HAP-1 (cell line): ENCODE measurements at regions not wholly inside any gene's neighbourhood (a gene's known extent, or its start where the extent isn't known, plus 50 kb on each side); places are given as distances from the start of the nearest gene placed in this dataset.
"Not testable (repeated sequence)": the region's sequence is repeated elsewhere in the genome, so short reads cannot be mapped to it uniquely, and the experiment has no call there.

Experiments
- DNase-seq, 2 experiments: peaks; one replicate each; pipeline ENCODE4 v3.0.0-alpha.2; 2016 to 2020; ENCODE audit warnings: low spot score in 2 of 2
- H3K27me3 ChIP-seq: fragments of 250-450 bp; sonication (Bioruptor Pico); 2 replicates; pipeline ENCODE4 v1.5.1; 2020; ENCODE audit warnings: low read depth, mild to moderate bottlenecking, moderate library complexity
- H3K36me3 ChIP-seq: fragments of 250-450 bp; sonication (Bioruptor Pico); replicated peaks from 2 replicates; pipeline ENCODE4 v1.5.1; 2020; ENCODE audit warnings: mild to moderate bottlenecking
- H3K4me1 ChIP-seq: fragments of 250-450 bp; sonication (Bioruptor Pico); 2 replicates; pipeline ENCODE4 v1.5.1; 2020; ENCODE audit warnings: mild to moderate bottlenecking
- H3K4me3 ChIP-seq: fragments of 250-450 bp; sonication (Bioruptor Pico); 2 replicates; pipeline ENCODE4 v1.5.1; 2020; ENCODE audit warnings: mild to moderate bottlenecking, moderate library complexity
- H3K9me3 ChIP-seq: fragments of 250-450 bp; sonication (Bioruptor Pico); 2 replicates; pipeline ENCODE4 v1.5.1; 2020; ENCODE audit warnings: mild to moderate bottlenecking, moderate library complexity
- in situ Hi-C: fragments of 300-500 bp; cut with MboI; formaldehyde crosslinking; loops from 3 replicates; pipeline ENCODE4 v1.14.3; 2020; ENCODE audit warnings: low sequenced_read_pairs, inconsistent platforms, mixed read lengths

- in situ Hi-C loops = no loop called here
- Histone ChIP-seq H3K36me3 (no peaks in the 10 kb centered on the region), H3K4me1 (no peaks in the 10 kb centered on the region), H3K9me3 (no peaks in the 10 kb centered on the region), H3K27me3 (no peaks in the 10 kb centered on the region), H3K4me3 (no peak overlapping the region)
- peak; percentile 60 to 66 for DNase-seq
These were observed 687.8 kb downstream of the IPMK start for GRCh38 chr10:57579926-57580325.

- no peaks in the 10 kb centered on the region; the same call in 1 of the 2 replicates for H3K9me3 ChIP-seq
- in situ Hi-C loops = no loop called here
- DNase-seq = no peak
- H3K4me1 ChIP-seq = no peaks in the 10 kb centered on the region
- no peaks in the 10 kb centered on the region for H3K36me3 ChIP-seq
- no peaks in the 10 kb centered on the region for H3K27me3 ChIP-seq
- no peak overlapping the region for H3K4me3 ChIP-seq
These were observed 705.5 kb downstream of the IPMK start for GRCh38 chr10:57562211-57562610.

GRCh38 chr10:57551774-57552173 lies 715.9 kb downstream of the IPMK start:
- H3K27me3 ChIP-seq, in situ Hi-C loops, H3K4me3 ChIP-seq, H3K9me3 ChIP-seq, H3K4me1 ChIP-seq, H3K36me3 ChIP-seq, DNase-seq: not testable (repeated sequence)

GRCh38 chr10:57535306-57535705 lies 732.4 kb downstream of the IPMK start:
- no peak overlapping the region for H3K4me3 ChIP-seq
- no peaks in the 10 kb centered on the region for H3K9me3 ChIP-seq
- H3K4me1 ChIP-seq = peaks cover 3% of the 10 kb centered on the region
- in situ Hi-C loops = no loop called here
- DNase-seq = peak in 1 of 2 experiments; percentile 43
- no peaks in the 10 kb centered on the region for H3K27me3 ChIP-seq
- no peaks in the 10 kb centered on the region for H3K36me3 ChIP-seq

- no peak for DNase-seq
- Histone ChIP-seq H3K4me1 (no peaks in the 10 kb centered on the region), H3K4me3 (no peak overlapping the region), H3K36me3 (no peaks in the 10 kb centered on the region), H3K27me3 (no peaks in the 10 kb centered on the region), H3K9me3 (no peaks in the 10 kb centered on the region)
- in situ Hi-C loops = no loop called here
These were observed 754.1 kb downstream of the IPMK start for GRCh38 chr10:57513637-57514036.

GRCh38 chr10:57507788-57508187 lies 759.9 kb downstream of the IPMK start:
- H3K4me1 ChIP-seq = no peaks in the 10 kb centered on the region
- H3K4me3 ChIP-seq = no peak overlapping the region
- in situ Hi-C loops = no loop called here
- H3K27me3 ChIP-seq = no peaks in the 10 kb centered on the region
- DNase-seq = no peak
- H3K9me3 ChIP-seq = no peaks in the 10 kb centered on the region
- H3K36me3 ChIP-seq = no peaks in the 10 kb centered on the region

GRCh38 chr10:57506414-57507094 lies 761.1 kb downstream of the IPMK start:
- in situ Hi-C loops = no loop called here

GRCh38 chr10:57494486-57494885 lies 773.2 kb downstream of the IPMK start:
- DNase-seq = no peak
- Histone ChIP-seq H3K4me1 (no peaks in the 10 kb centered on the region), H3K36me3 (no peaks in the 10 kb centered on the region), H3K9me3 (no peaks in the 10 kb centered on the region), H3K27me3 (no peaks in the 10 kb centered on the region), H3K4me3 (no peak overlapping the region)
- in situ Hi-C loops = no loop called here

More at GRCh38 chr10:57506414-57507094, 761.1 kb downstream of the IPMK start:
- Histone ChIP-seq H3K9me3 (no peaks in the 10 kb centered on the region), H3K4me3 (no peak overlapping the region), H3K36me3 (no peaks in the 10 kb centered on the region), H3K4me1 (no peaks in the 10 kb centered on the region), H3K27me3 (no peaks in the 10 kb centered on the region)
- no peak for DNase-seq

- no peaks in the 10 kb centered on the region for H3K9me3 ChIP-seq
- H3K4me1 ChIP-seq = peaks cover 3% of the 10 kb centered on the region; the same call in 1 of the 2 replicates
- H3K36me3 ChIP-seq = no peaks in the 10 kb centered on the region
- H3K27me3 ChIP-seq = no peaks in the 10 kb centered on the region
- H3K4me3 ChIP-seq = no peak overlapping the region
- no peak for DNase-seq
- in situ Hi-C loops = no loop called here
These were observed 785.4 kb downstream of the IPMK start for GRCh38 chr10:57482259-57482658.

GRCh38 chr10:57472823-57473619 lies 794.7 kb downstream of the IPMK start:
- Histone ChIP-seq H3K4me3 (no peak overlapping the region), H3K9me3 (no peaks in the 10 kb centered on the region), H3K36me3 (no peaks in the 10 kb centered on the region), H3K27me3 (no peaks in the 10 kb centered on the region), H3K4me1 (peaks cover 7% of the 10 kb centered on the region)
- in situ Hi-C loops = no loop called here
- DNase-seq = no peak

GRCh38 chr10:57468894-57469432 lies 798.7 kb downstream of the IPMK start:
- DNase-seq = no peak
- in situ Hi-C loops = no loop called here

GRCh38 chr10:57465155-57465554 lies 802.5 kb downstream of the IPMK start:
- DNase-seq = no peak
- Histone ChIP-seq H3K9me3 (no peaks in the 10 kb centered on the region), H3K27me3 (no peaks in the 10 kb centered on the region), H3K36me3 (no peaks in the 10 kb centered on the region), H3K4me3 (no peak overlapping the region), H3K4me1 (peaks cover 2% of the 10 kb centered on the region; the same call in 1 of the 2 replicates)
- in situ Hi-C loops = no loop called here

More at GRCh38 chr10:57468894-57469432, 798.7 kb downstream of the IPMK start:
- Histone ChIP-seq H3K4me1 (peaks cover 2% of the 10 kb centered on the region; the same call in 1 of the 2 replicates), H3K9me3 (no peaks in the 10 kb centered on the region), H3K27me3 (no peaks in the 10 kb centered on the region), H3K4me3 (no peak overlapping the region), H3K36me3 (no peaks in the 10 kb centered on the region)

- H3K4me3 ChIP-seq = no peak overlapping the region
- H3K27me3 ChIP-seq = no peaks in the 10 kb centered on the region
- H3K4me1 ChIP-seq = peaks cover 9% of the 10 kb centered on the region
- in situ Hi-C loops = no loop called here
- no peaks in the 10 kb centered on the region for H3K36me3 ChIP-seq
- no peaks in the 10 kb centered on the region for H3K9me3 ChIP-seq
- DNase-seq = no peak
These were observed 807.2 kb downstream of the IPMK start for GRCh38 chr10:57460540-57460939.

GRCh38 chr10:57457972-57458512 lies 809.7 kb downstream of the IPMK start:
- in situ Hi-C loops = no loop called here
- H3K36me3 ChIP-seq = no peaks in the 10 kb centered on the region
- peaks cover 16% of the 10 kb centered on the region for H3K4me1 ChIP-seq
- H3K9me3 ChIP-seq = no peaks in the 10 kb centered on the region
- no peaks in the 10 kb centered on the region for H3K27me3 ChIP-seq
- DNase-seq = no peak
- no peak overlapping the region for H3K4me3 ChIP-seq
